H9 (cell line): ENCODE measurements at regions not wholly inside any gene's neighbourhood (a gene's known extent, or its start where the extent isn't known, plus 50 kb on each side); places are given as distances from the start of the nearest gene placed in this dataset.

Experiments
- DNase-seq: peaks from one replicate; pipeline ENCODE4 v3.0.0-alpha.2; 2017
- H2AFZ ChIP-seq: one replicate; pipeline ENCODE4 v1.6.1; 2013; ENCODE audit warnings: mild to moderate bottlenecking, low read length, control low read depth, moderate library complexity
- H2AK5ac ChIP-seq: 2 replicates; pipeline ENCODE4 v1.6.1; 2013; ENCODE audit warnings: low read length, control low read depth, mixed read lengths; ENCODE audit not compliant: insufficient read length
- H2BK120ac ChIP-seq: one replicate; pipeline ENCODE4 v1.6.1; 2013; ENCODE audit warnings: low read depth, mild to moderate bottlenecking, low read length, control low read depth, inconsistent platforms; ENCODE audit not compliant: poor library complexity, severe bottlenecking
- H2BK12ac ChIP-seq: 2 replicates; pipeline ENCODE4 v1.6.1; 2013; ENCODE audit warnings: low read length, control low read depth, mixed read lengths, low read depth; ENCODE audit not compliant: insufficient read length
- H2BK15ac ChIP-seq: 2 replicates; pipeline ENCODE4 v1.6.1; 2013; ENCODE audit warnings: low read depth, low read length, control low read depth
- H2BK20ac ChIP-seq: one replicate; pipeline ENCODE4 v1.6.1; 2013; ENCODE audit warnings: low read depth, mild to moderate bottlenecking, low read length, control low read depth, inconsistent platforms; ENCODE audit not compliant: poor library complexity, severe bottlenecking
- H2BK5ac ChIP-seq: 2 replicates; pipeline ENCODE4 v1.6.1; 2013; ENCODE audit warnings: low read length, control low read depth, mixed read lengths; ENCODE audit not compliant: insufficient read length
- H3K14ac ChIP-seq: 2 replicates; pipeline ENCODE4 v1.6.1; 2013; ENCODE audit warnings: low read length, control low read depth; ENCODE audit not compliant: insufficient read depth
- H3K18ac ChIP-seq: 2 replicates; pipeline ENCODE4 v1.6.1; 2013; ENCODE audit warnings: low read depth, mild to moderate bottlenecking, mixed read lengths, low read length, control low read depth; ENCODE audit not compliant: insufficient read length
- H3K23ac ChIP-seq: 2 replicates; pipeline ENCODE4 v1.6.1; 2013; ENCODE audit warnings: low read length, control low read depth, mixed read lengths, low read depth; ENCODE audit not compliant: insufficient read length
- H3K23me2 ChIP-seq: 2 replicates; pipeline ENCODE4 v1.6.1; 2013; ENCODE audit warnings: low read depth, mild to moderate bottlenecking, mixed read lengths, low read length, control low read depth; ENCODE audit not compliant: insufficient read length, poor library complexity, severe bottlenecking
- H3K27ac ChIP-seq: 2 replicates; pipeline ENCODE4 v1.5.1; 2013; ENCODE audit warnings: low read length, control low read depth, mixed read lengths, low read depth; ENCODE audit not compliant: insufficient read length
- H3K27me3 ChIP-seq: 2 replicates; pipeline ENCODE4 v1.6.1; 2013; ENCODE audit warnings: low read length, control low read depth, inconsistent platforms; ENCODE audit not compliant: insufficient read depth
- H3K4ac ChIP-seq: 2 replicates; pipeline ENCODE4 v1.6.1; 2013; ENCODE audit warnings: low read depth, mild to moderate bottlenecking, control low read depth, inconsistent platforms, low read length, moderate library complexity
- H3K4me1 ChIP-seq: 2 replicates; pipeline ENCODE4 v1.6.1; 2013; ENCODE audit warnings: low read length, control low read depth, inconsistent platforms; ENCODE audit not compliant: insufficient read depth
- H3K4me2 ChIP-seq: 2 replicates; pipeline ENCODE4 v1.6.1; 2013; ENCODE audit warnings: low read length, control low read depth, mixed read lengths; ENCODE audit not compliant: insufficient read length, insufficient read depth
- H3K56ac ChIP-seq: 2 replicates; pipeline ENCODE4 v1.6.1; 2013; ENCODE audit warnings: low read depth, mild to moderate bottlenecking, mixed read lengths, low read length, control low read depth; ENCODE audit not compliant: insufficient read length
- H3K79me1 ChIP-seq: 2 replicates; pipeline ENCODE4 v1.6.1; 2013; ENCODE audit warnings: low read depth, mild to moderate bottlenecking, moderate library complexity, low read length, control low read depth, inconsistent platforms; ENCODE audit not compliant: insufficient read depth, poor library complexity, severe bottlenecking
- H3K79me2 ChIP-seq: 2 replicates; pipeline ENCODE4 v1.6.1; 2013; ENCODE audit warnings: low read length, control low read depth, inconsistent platforms; ENCODE audit not compliant: insufficient read depth
- H3K9ac ChIP-seq: 2 replicates; pipeline ENCODE4 v1.6.1; 2013; ENCODE audit warnings: low read length, control low read depth, mixed read lengths; ENCODE audit not compliant: insufficient read length; ENCODE audit errors: extremely low read depth
- H3K9me3 ChIP-seq: one replicate; pipeline ENCODE4 v1.6.1; 2013; ENCODE audit warnings: low read depth, low read length, inconsistent platforms; ENCODE audit not compliant: control insufficient read depth
- H3T11ph ChIP-seq: one replicate; pipeline ENCODE4 v1.6.1; 2013; ENCODE audit warnings: mild to moderate bottlenecking, low read length, control low read depth, inconsistent platforms
- H4K20me1 ChIP-seq: one replicate; pipeline ENCODE4 v1.6.1; 2013; ENCODE audit not compliant: control insufficient read depth, insufficient read length, insufficient read depth
- H4K5ac ChIP-seq: 2 replicates; pipeline ENCODE4 v1.6.1; 2013; ENCODE audit warnings: low read depth, mild to moderate bottlenecking, mixed read lengths, low read length, control low read depth; ENCODE audit not compliant: insufficient read length
- H4K8ac ChIP-seq: replicated peaks from 2 replicates; pipeline ENCODE4 v1.6.1; 2013; ENCODE audit warnings: low read length, control low read depth, mixed read lengths, low read depth; ENCODE audit not compliant: insufficient read length
- H4K91ac ChIP-seq: 2 replicates; pipeline ENCODE4 v1.6.1; 2013; ENCODE audit warnings: low read depth, mild to moderate bottlenecking, moderate library complexity, mixed read lengths, low read length, control low read depth; ENCODE audit not compliant: insufficient read length
- H3K27ac Mint-ChIP-seq, 3 experiments: 2 replicates in 2 of 3; 3 replicates in 1 of 3; pipeline ENCODE4 v1.8.0; 2020 to 2021; ENCODE audit warnings: mixed read lengths in 3 of 3, mild to moderate bottlenecking in 1 of 3, moderate library complexity in 1 of 3
- H3K27me3 Mint-ChIP-seq: 2 replicates; pipeline ENCODE4 v1.8.0; 2021; ENCODE audit warnings: low read depth, mild to moderate bottlenecking, moderate library complexity, mixed read lengths
- H3K36me3 Mint-ChIP-seq, 3 experiments: 2 replicates in 2 of 3; 3 replicates in 1 of 3; pipeline ENCODE4 v1.8.0; 2020 to 2021; ENCODE audit warnings: low read depth in 3 of 3, mixed read lengths in 3 of 3; ENCODE audit not compliant: insufficient read depth in 1 of 3
- H3K4me1 Mint-ChIP-seq, 2 experiments: 2 replicates each; pipeline ENCODE4 v1.8.0; 2020; ENCODE audit warnings: mixed read lengths in 2 of 2
- H3K4me3 Mint-ChIP-seq, 2 experiments: 2 replicates in 1 of 2; 3 replicates in 1 of 2; pipeline ENCODE4 v1.8.0; 2020 to 2021; ENCODE audit warnings: mild to moderate bottlenecking in 2 of 2, mixed read lengths in 2 of 2, moderate library complexity in 1 of 2
- H3K9me3 Mint-ChIP-seq, 2 experiments: 2 replicates in 1 of 2; 3 replicates in 1 of 2; pipeline ENCODE4 v1.8.0; 2020; ENCODE audit warnings: mild to moderate bottlenecking in 2 of 2, mixed read lengths in 2 of 2, moderate library complexity in 1 of 2
- CTCF ChIP-seq: fragments of 200-600 bp; sonication (generic); conservative IDR thresholded peaks from 3 replicates; pipeline ENCODE4 v1.8.0; 2021; ENCODE audit warnings: antibody characterized with exemption, mild to moderate bottlenecking
- WGBS: extraction: QIAGEN DNeasy Blood & Tissue Kit; methylation state at CpG from one replicate; pipeline ENCODE4 v1.1.7; 2013; ENCODE audit warnings: missing lambda C conversion rate, low lambda C conversion rate, mixed read lengths; ENCODE audit not compliant: insufficient read length; ENCODE audit errors: extremely low coverage; 5-methylcytosine and 5-hydroxymethylcytosine counted together

- H3K23ac ChIP-seq = no peak overlapping the region
- H3K9me3 ChIP-seq = no peaks in the 10 kb centered on the region
- peaks cover 14 to 35% of the 10 kb centered on the region in 2 experiments for H3K4me1 Mint-ChIP-seq
- no peak overlapping the region for H3K14ac ChIP-seq
- no peaks in the 10 kb centered on the region; a peak in 1 of 7 replicates for H3K36me3 Mint-ChIP-seq
- H4K91ac ChIP-seq = no peak overlapping the region
- no peak overlapping the region for H4K5ac ChIP-seq
- peak overlapping the region; percentile 67 to 87 for H3K4me3 Mint-ChIP-seq
- H3K4me1 ChIP-seq = no peaks in the 10 kb centered on the region; the same call in 1 of the 2 replicates
- H3K27ac ChIP-seq = no peak overlapping the region
- H3T11ph ChIP-seq = no peak overlapping the region
- no peak overlapping the region for H2BK12ac ChIP-seq
- H3K27me3 Mint-ChIP-seq = peaks cover 89% of the 10 kb centered on the region
- H2BK5ac ChIP-seq = no peak overlapping the region
- H3K27ac Mint-ChIP-seq = no peak overlapping the region; a peak in 1 of 7 replicates
- no peak overlapping the region for H3K56ac ChIP-seq
- H3K4me2 ChIP-seq = peak overlapping the region; percentile 72
- no peaks in the 10 kb centered on the region for H3K79me2 ChIP-seq
- H3K9ac ChIP-seq = no peak overlapping the region
- peaks cover 54% of the 10 kb centered on the region; the same call in 1 of the 2 replicates for H3K27me3 ChIP-seq
- no peak overlapping the region for H2BK20ac ChIP-seq
- no peak overlapping the region for H3K4ac ChIP-seq
- H2AK5ac ChIP-seq = no peak overlapping the region
- no peaks in the 10 kb centered on the region for H3K79me1 ChIP-seq
- no peak for TF ChIP-seq CTCF
- no peak overlapping the region for H2BK15ac ChIP-seq
- no peak overlapping the region for H2AFZ ChIP-seq
- H4K20me1 ChIP-seq = no peaks in the 10 kb centered on the region
- H3K18ac ChIP-seq = no peak overlapping the region
- no peak overlapping the region for H4K8ac ChIP-seq
- WGBS = no CpG with 5 or more reads among the region's 26 CpGs
- peaks cover 25% of the 10 kb centered on the region for H3K23me2 ChIP-seq
- H2BK120ac ChIP-seq = no peak overlapping the region
- H3K9me3 Mint-ChIP-seq = no peaks in the 10 kb centered on the region; a peak in 2 of 5 replicates
- DNase-seq = peak; percentile 80
Measured at GRCh38 chr9:96022445-96023051, 147.1 kb downstream of the ERCC6L2 start.
